ENCODE measurements at regions not wholly inside any gene's neighbourhood (a gene's known extent, or its start where the extent isn't known, plus 50 kb on each side); places are given as distances from the start of the nearest gene placed in this dataset.
"Not testable (repeated sequence)": the region's sequence is repeated elsewhere in the genome, so short reads cannot be mapped to it uniquely, and the experiment has no call there.

GRCh38 chr2:124967325-124967724 lies 942.2 kb downstream of the CNTNAP5 start:
- DNase-seq: no peak

GRCh38 chr2:124970030-124970429 lies 944.9 kb downstream of the CNTNAP5 start:
- DNase-seq: no peak

GRCh38 chr2:124973396-124973795 lies 948.3 kb downstream of the CNTNAP5 start:
- DNase-seq: no peak

- no peak for DNase-seq
Observed at GRCh38 chr2:124975224-124975623, 950.1 kb downstream of the CNTNAP5 start.

- DNase-seq: no peak
Observed at GRCh38 chr2:124975648-124976047, 950.6 kb downstream of the CNTNAP5 start.

GRCh38 chr2:124978597-124978996 lies 953.5 kb downstream of the CNTNAP5 start:
- no peak for DNase-seq

- no peak for DNase-seq
Observed at GRCh38 chr2:124983595-124983994, 958.5 kb downstream of the CNTNAP5 start.

- no peak for DNase-seq
Observed at GRCh38 chr2:124985270-124985669, 960.2 kb downstream of the CNTNAP5 start.

GRCh38 chr2:124986136-124986535 lies 961.0 kb downstream of the CNTNAP5 start:
- DNase-seq: no peak

GRCh38 chr2:124986870-124987269 lies 961.8 kb downstream of the CNTNAP5 start:
- not testable (repeated sequence) for DNase-seq

GRCh38 chr2:124987436-124987835 lies 962.3 kb downstream of the CNTNAP5 start:
- DNase-seq: not testable (repeated sequence)

GRCh38 chr2:124988111-124988510 lies 963.0 kb downstream of the CNTNAP5 start:
- DNase-seq: no peak

- no peak for DNase-seq
Observed at GRCh38 chr2:124988794-124989193, 963.7 kb downstream of the CNTNAP5 start.

- no peak for DNase-seq
Observed at GRCh38 chr2:124993809-124994208, 968.7 kb downstream of the CNTNAP5 start.

GRCh38 chr2:124995185-124995912 lies 970.3 kb downstream of the CNTNAP5 start:
- no peak for DNase-seq

GRCh38 chr2:124996406-124996805 lies 971.3 kb downstream of the CNTNAP5 start:
- DNase-seq: no peak

GRCh38 chr2:124999906-125000305 lies 974.8 kb downstream of the CNTNAP5 start:
- no peak for DNase-seq

GRCh38 chr2:125004106-125004800 lies 979.2 kb downstream of the CNTNAP5 start:
- no peak for DNase-seq

- DNase-seq: no peak
Observed at GRCh38 chr2:125006676-125007075, 981.6 kb downstream of the CNTNAP5 start.

GRCh38 chr2:125028721-125029120 lies 1003.6 kb downstream of the CNTNAP5 start:
- not testable (repeated sequence) for DNase-seq

- DNase-seq: no peak
Observed at GRCh38 chr2:125033871-125034270, 1008.8 kb downstream of the CNTNAP5 start.

- DNase-seq: no peak
Observed at GRCh38 chr2:125037135-125037653, 1012.1 kb downstream of the CNTNAP5 start.

- no peak for DNase-seq
Observed at GRCh38 chr2:125041846-125042245, 1016.8 kb downstream of the CNTNAP5 start.

- no peak for DNase-seq
Observed at GRCh38 chr2:125042727-125043126, 1017.6 kb downstream of the CNTNAP5 start.

Data from NCI-H187 (cell line).